AG10803 (cell line): ENCODE measurements at regions not wholly inside any gene's neighbourhood (a gene's known extent, or its start where the extent isn't known, plus 50 kb on each side); places are given as distances from the start of the nearest gene placed in this dataset.
A peak's percentile ranks its signal among the peaks of the same experiment; 100 is the strongest.

Source experiments
- DNase-seq: peaks from one replicate; pipeline ENCODE4 v3.0.0; 2010; ENCODE audit warnings: low read depth
- H3K4me3 ChIP-seq: 2 replicates; pipeline ENCODE4 v1.5.1; 2011; ENCODE audit warnings: mild to moderate bottlenecking, low read length, control low read depth
- TF ChIP-seq, protein P1 (sequence below): conservative IDR thresholded peaks from 2 replicates; pipeline ENCODE4 v1.5.1; 2011; ENCODE audit warnings: mild to moderate bottlenecking, low read length, control low read depth, inconsistent platforms

- no peak overlapping the region for H3K4me3 ChIP-seq
- TF ChIP-seq, protein P1, sequence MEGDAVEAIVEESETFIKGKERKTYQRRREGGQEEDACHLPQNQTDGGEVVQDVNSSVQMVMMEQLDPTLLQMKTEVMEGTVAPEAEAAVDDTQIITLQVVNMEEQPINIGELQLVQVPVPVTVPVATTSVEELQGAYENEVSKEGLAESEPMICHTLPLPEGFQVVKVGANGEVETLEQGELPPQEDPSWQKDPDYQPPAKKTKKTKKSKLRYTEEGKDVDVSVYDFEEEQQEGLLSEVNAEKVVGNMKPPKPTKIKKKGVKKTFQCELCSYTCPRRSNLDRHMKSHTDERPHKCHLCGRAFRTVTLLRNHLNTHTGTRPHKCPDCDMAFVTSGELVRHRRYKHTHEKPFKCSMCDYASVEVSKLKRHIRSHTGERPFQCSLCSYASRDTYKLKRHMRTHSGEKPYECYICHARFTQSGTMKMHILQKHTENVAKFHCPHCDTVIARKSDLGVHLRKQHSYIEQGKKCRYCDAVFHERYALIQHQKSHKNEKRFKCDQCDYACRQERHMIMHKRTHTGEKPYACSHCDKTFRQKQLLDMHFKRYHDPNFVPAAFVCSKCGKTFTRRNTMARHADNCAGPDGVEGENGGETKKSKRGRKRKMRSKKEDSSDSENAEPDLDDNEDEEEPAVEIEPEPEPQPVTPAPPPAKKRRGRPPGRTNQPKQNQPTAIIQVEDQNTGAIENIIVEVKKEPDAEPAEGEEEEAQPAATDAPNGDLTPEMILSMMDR: no peak
- DNase-seq: peak; percentile 97
Measured at GRCh38 chr17:56690441-56691291, 97.2 kb downstream of the NOG start.

GRCh38 chr17:56694825-56695224, 101.3 kb downstream of the NOG start:
- TF ChIP-seq, protein P1: no peak
- peak; percentile 74 for DNase-seq
- H3K4me3 ChIP-seq: no peak overlapping the region

- TF ChIP-seq, protein P1: no peak
- peak; percentile 46 for DNase-seq
- H3K4me3 ChIP-seq: no peak overlapping the region
Measured at GRCh38 chr17:56697190-56697589, 103.7 kb downstream of the NOG start.

DNA sequence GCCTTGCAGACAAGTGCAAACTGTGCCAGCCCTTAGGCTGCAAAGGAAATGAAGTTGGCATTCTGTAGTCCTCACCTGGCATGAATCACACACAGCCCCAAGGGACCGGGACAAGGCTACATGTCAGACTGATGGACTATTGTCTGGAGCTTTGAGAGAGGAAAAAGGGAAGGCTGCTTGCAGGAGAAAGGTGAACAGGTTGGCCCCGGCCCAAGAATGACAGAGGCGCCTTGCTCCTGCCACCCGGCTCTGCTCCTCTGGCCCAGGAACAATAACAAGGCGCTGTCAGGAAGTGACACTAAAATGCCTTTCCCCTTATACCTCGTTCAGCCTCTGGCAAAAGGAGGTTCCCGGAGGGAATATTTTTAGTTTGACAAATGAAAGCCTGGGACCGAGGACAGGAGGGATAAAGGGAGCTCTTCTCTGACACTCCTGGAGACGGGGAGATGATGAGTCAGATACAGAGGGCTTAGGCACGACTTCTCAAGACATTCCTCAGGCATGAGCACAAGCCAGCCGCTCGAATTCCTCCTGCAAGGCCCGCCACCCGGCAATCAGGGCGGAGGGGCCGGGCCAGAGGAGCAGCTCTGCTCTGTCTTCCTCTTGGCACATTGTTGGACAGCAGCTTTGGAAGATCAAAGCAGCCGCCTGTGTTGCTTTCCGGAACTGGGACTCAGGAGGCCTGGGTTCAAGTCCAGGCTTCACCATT, 105.8 kb downstream of the NOG start:
- peak; percentile 98 for DNase-seq
- TF ChIP-seq, protein P1: no peak

GRCh38 chr17:56700919-56701420, 107.5 kb downstream of the NOG start:
- TF ChIP-seq, protein P1: no peak
- no peak overlapping the region for H3K4me3 ChIP-seq
- DNase-seq: no peak

More for the DNA sequence above, 105.8 kb downstream of the NOG start:
- H3K4me3 ChIP-seq: peak overlapping the region; percentile 13

DNA sequence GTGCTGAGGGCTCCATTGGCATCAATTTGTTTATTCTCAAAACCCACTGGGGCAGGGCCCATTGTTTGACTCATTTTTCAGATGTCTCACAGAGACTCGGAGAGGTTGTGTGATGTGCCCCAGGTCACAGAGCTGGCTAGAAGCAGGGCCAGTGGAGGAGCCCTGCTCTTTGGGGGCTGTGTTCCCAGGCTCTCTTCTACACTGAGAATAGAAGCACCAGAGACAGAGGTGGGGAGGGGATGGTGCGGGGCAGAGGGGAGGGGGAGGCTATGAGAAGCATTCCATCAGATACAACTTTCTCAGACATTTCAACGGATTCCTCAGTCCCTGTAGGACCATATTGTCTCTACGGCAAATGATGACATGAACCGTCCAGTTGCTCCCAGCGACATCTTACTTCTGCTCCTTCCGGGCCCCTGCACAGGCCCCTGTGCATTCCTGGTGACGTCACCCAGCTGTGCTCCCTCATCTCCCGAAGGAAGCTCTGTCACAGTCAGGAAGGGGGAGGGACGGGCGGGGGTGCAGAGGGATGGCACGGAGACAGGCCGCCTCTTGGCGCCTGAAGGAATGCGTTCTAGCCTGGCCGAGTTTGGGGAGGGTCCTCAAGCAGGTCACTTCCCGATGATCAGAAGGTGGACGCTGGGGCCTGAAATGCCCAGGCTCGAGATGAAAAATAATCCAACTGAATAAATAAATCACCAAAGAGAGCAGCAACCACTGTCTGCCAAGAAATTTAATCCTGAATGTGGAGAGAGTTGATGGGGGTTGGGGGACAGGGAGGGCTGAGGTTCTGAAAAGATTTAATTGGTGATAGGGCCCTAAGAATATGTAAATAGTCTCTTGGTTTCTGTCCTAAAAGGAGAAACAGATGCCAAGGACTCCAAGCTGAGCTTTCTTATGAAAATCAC, 114.1 kb downstream of the NOG start:
- TF ChIP-seq, protein P1: no peak
- H3K4me3 ChIP-seq: no peak overlapping the region
- DNase-seq: peak; percentile 37
